GM12864 (cell line): ENCODE measurements at regions not wholly inside any gene's neighbourhood (a gene's known extent, or its start where the extent isn't known, plus 50 kb on each side); places are given as distances from the start of the nearest gene placed in this dataset.

Experiments
- DNase-seq: peaks from one replicate; pipeline ENCODE4 v3.0.0-alpha.2; 2011; ENCODE audit warnings: low read depth
- H3K4me3 ChIP-seq: 2 replicates; pipeline ENCODE4 v1.5.1; 2011; ENCODE audit warnings: mild to moderate bottlenecking, low read depth, low read length, control low read depth
- CTCF ChIP-seq: IDR thresholded peaks from 2 replicates; pipeline ENCODE4 v1.5.1; 2011; ENCODE audit warnings: low read depth, mild to moderate bottlenecking, moderate library complexity, low read length, control low read depth, inconsistent platforms; ENCODE audit errors: missing control alignments

- DNase-seq, result no peak
- TF ChIP-seq CTCF, result peak; percentile 60
- H3K4me3 ChIP-seq, result no peak overlapping the region
Observed at GRCh38 chr16:52976539-52977167, 76.0 kb downstream of the CHD9NB start.

- H3K4me3 ChIP-seq, result no peak overlapping the region
- no peak for TF ChIP-seq CTCF
- DNase-seq, result no peak
Observed at GRCh38 chr16:52967744-52968143, 85.0 kb downstream of the CHD9NB start.

GRCh38 chr16:52964290-52964689 is 88.4 kb downstream of the CHD9NB start:
- DNase-seq, result no peak
- no peak overlapping the region for H3K4me3 ChIP-seq
- no peak for TF ChIP-seq CTCF

GRCh38 chr16:52963855-52964242 is 88.8 kb downstream of the CHD9NB start:
- no peak for DNase-seq
- no peak overlapping the region for H3K4me3 ChIP-seq
- TF ChIP-seq CTCF, result no peak

- no peak for TF ChIP-seq CTCF
- no peak for DNase-seq
- no peak overlapping the region for H3K4me3 ChIP-seq
Observed at GRCh38 chr16:52963212-52963854, 89.4 kb downstream of the CHD9NB start.

- no peak for DNase-seq
- TF ChIP-seq CTCF, result no peak
- no peak overlapping the region for H3K4me3 ChIP-seq
Observed at GRCh38 chr16:52958951-52959350, 93.7 kb downstream of the CHD9NB start.

GRCh38 chr16:52957199-52957598 is 95.5 kb downstream of the CHD9NB start:
- H3K4me3 ChIP-seq, result no peak overlapping the region
- no peak for DNase-seq
- TF ChIP-seq CTCF, result no peak
